ENCODE measurements at regions not wholly inside any gene's neighbourhood (a gene's known extent, or its start where the extent isn't known, plus 50 kb on each side); places are given as distances from the start of the nearest gene placed in this dataset.

GRCh38 chr13:22120646-22121045, 449.8 kb downstream of the FGF9 start:
- DNase-seq = no peak
- Histone ChIP-seq H3K9me3 (ENCODE audit: insufficient read depth, low read depth) (no peaks in the 10 kb centered on the region), H3K4me2 (no peak overlapping the region), H3K79me2 (ENCODE audit: low read depth) (no peaks in the 10 kb centered on the region), H3K9me2 (ENCODE audit: insufficient read depth) (no peaks in the 10 kb centered on the region), H3F3A (ENCODE audit: insufficient read depth, low read depth) (no peaks in the 10 kb centered on the region), H3K4me1 (replicated peaks; ENCODE audit: insufficient read depth) (no peaks in the 10 kb centered on the region), H3K4me3 (no peak overlapping the region), H3K27me3 (ENCODE audit: insufficient read depth, low read depth) (peaks cover 54% of the 10 kb centered on the region), H3K36me3 (ENCODE audit: low read depth) (no peaks in the 10 kb centered on the region), H4K20me1 (ENCODE audit: insufficient read depth) (no peaks in the 10 kb centered on the region), H2AFZ (no peak overlapping the region), H3K27ac (no peak overlapping the region)
- TF ChIP-seq, protein P1, sequence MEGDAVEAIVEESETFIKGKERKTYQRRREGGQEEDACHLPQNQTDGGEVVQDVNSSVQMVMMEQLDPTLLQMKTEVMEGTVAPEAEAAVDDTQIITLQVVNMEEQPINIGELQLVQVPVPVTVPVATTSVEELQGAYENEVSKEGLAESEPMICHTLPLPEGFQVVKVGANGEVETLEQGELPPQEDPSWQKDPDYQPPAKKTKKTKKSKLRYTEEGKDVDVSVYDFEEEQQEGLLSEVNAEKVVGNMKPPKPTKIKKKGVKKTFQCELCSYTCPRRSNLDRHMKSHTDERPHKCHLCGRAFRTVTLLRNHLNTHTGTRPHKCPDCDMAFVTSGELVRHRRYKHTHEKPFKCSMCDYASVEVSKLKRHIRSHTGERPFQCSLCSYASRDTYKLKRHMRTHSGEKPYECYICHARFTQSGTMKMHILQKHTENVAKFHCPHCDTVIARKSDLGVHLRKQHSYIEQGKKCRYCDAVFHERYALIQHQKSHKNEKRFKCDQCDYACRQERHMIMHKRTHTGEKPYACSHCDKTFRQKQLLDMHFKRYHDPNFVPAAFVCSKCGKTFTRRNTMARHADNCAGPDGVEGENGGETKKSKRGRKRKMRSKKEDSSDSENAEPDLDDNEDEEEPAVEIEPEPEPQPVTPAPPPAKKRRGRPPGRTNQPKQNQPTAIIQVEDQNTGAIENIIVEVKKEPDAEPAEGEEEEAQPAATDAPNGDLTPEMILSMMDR (conservative IDR thresholded peaks at IDR 0.05) = no peak
- no peak for TF ChIP-seq EZH2 (IDR thresholded peaks at IDR 0.05; ENCODE audit: low read depth)
- POLR2A ChIA-PET (ENCODE audit: unreplicated experiment) = no interaction called here
- CTCF ChIA-PET = no interaction called here
- intact Hi-C loops (cut with micrococcal nuclease; ENCODE audit: unreplicated experiment) = no loop called here
- no TSS peak for BruUV-seq (replicated peaks)

DNA sequence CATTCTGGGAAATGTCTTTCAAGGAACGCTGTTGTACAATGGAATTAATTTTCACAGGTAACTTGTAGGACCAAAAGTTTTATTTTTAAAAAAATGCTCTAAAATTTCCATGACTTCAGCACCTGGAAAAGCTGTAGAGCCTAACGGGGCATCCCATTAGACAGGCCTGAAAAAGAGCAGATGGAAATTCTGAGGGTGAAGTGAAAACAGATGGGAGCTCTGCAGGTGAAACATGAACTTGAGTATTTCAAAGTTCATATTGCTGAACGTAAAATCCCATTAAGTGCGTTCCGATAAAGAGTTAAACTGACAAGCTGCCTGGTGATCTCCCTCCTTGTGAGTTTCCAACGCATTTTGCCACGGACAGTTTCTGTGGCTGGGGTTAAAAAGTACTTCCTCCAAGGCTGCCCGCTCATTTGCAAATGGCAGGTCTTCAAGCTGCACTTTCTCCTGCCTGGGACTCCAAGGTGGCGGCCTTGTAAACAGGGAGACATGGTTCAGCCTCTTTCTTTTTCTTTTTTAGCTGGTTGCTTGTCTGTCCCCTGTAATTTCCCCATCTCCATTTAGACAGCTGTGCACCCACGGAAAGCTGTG, 450.4 kb downstream of the FGF9 start:
- no peak overlapping the region for H3K4me2 ChIP-seq
- H4K20me1 ChIP-seq (ENCODE audit: insufficient read depth) = no peaks in the 10 kb centered on the region
- no peak overlapping the region for H2AFZ ChIP-seq
- H3K79me2 ChIP-seq (ENCODE audit: low read depth) = no peaks in the 10 kb centered on the region
- intact Hi-C loops (cut with micrococcal nuclease; ENCODE audit: unreplicated experiment) = no loop called here
- no peak for DNase-seq
- H3K4me3 ChIP-seq = no peak overlapping the region
- H3K4me1 ChIP-seq (replicated peaks; ENCODE audit: insufficient read depth) = no peaks in the 10 kb centered on the region
- ChIA-PET POLR2A (ENCODE audit: unreplicated experiment) (no interaction called here), CTCF (no interaction called here)
- BruUV-seq (replicated peaks) = no TSS peak
- TF ChIP-seq, protein P1 (conservative IDR thresholded peaks at IDR 0.05) = no peak
- no peak for TF ChIP-seq EZH2 (IDR thresholded peaks at IDR 0.05; ENCODE audit: low read depth)
- no peaks in the 10 kb centered on the region for H3K36me3 ChIP-seq (ENCODE audit: low read depth)
- no peaks in the 10 kb centered on the region for H3K9me3 ChIP-seq (ENCODE audit: insufficient read depth, low read depth)
- no peaks in the 10 kb centered on the region for H3K9me2 ChIP-seq (ENCODE audit: insufficient read depth)
- H3F3A ChIP-seq (ENCODE audit: insufficient read depth, low read depth) = no peaks in the 10 kb centered on the region
- H3K27ac ChIP-seq = no peak overlapping the region
- peaks cover 54% of the 10 kb centered on the region for H3K27me3 ChIP-seq (ENCODE audit: insufficient read depth, low read depth)

DNA sequence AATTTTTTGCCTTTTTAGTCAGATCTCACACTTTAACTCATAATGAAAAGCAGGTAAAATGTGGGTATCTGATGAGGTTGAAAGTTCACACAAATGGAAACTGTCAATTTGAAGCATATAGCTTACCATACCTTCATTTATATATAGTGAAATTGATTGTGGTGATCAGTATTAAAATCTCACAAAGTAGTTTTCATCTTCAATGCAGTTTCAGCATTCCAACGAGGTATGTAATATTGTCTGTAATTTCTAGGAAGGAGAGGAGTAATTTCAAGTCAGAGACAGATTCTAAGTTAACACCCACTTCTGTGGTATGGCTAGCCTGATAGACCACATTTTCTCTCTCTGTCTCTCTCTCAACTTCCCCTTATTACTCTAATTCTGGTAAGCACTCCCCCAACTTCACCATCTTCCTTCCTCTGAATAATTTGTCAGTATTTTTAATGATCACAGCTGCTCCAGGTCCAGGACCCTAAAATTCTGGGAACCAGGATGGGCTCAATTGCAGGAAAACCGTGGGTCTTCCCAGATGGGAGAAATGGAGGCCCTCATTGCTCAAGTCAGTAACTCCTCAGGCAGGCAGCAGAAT, 455.7 kb downstream of the FGF9 start:
- ChIA-PET POLR2A (ENCODE audit: unreplicated experiment) (no interaction called here), CTCF (no interaction called here)
- no peaks in the 10 kb centered on the region for H3K9me3 ChIP-seq (ENCODE audit: insufficient read depth, low read depth)
- no TSS peak for BruUV-seq (replicated peaks)
- H3K4me1 ChIP-seq (replicated peaks; ENCODE audit: insufficient read depth) = no peaks in the 10 kb centered on the region
- H3F3A ChIP-seq (ENCODE audit: insufficient read depth, low read depth) = no peaks in the 10 kb centered on the region
- TF ChIP-seq, protein P1 (conservative IDR thresholded peaks at IDR 0.05) = no peak
- TF ChIP-seq EZH2 (IDR thresholded peaks at IDR 0.05; ENCODE audit: low read depth) = no peak
- no peak overlapping the region for H2AFZ ChIP-seq
- no peak for DNase-seq
- no peaks in the 10 kb centered on the region for H3K79me2 ChIP-seq (ENCODE audit: low read depth)
- H3K36me3 ChIP-seq (ENCODE audit: low read depth) = no peaks in the 10 kb centered on the region
- no peaks in the 10 kb centered on the region for H3K9me2 ChIP-seq (ENCODE audit: insufficient read depth)
- H3K4me3 ChIP-seq = no peak overlapping the region
- no peak overlapping the region for H3K27ac ChIP-seq
- H3K27me3 ChIP-seq (ENCODE audit: insufficient read depth, low read depth) = peaks cover 17% of the 10 kb centered on the region; the same call in 1 of the 2 replicates
- H3K4me2 ChIP-seq = no peak overlapping the region
- no peaks in the 10 kb centered on the region for H4K20me1 ChIP-seq (ENCODE audit: insufficient read depth)
- intact Hi-C loops (cut with micrococcal nuclease; ENCODE audit: unreplicated experiment) = no loop called here
